T47D (cell line): ENCODE measurements at regions not wholly inside any gene's neighbourhood (a gene's known extent, or its start where the extent isn't known, plus 50 kb on each side); places are given as distances from the start of the nearest gene placed in this dataset.

Source experiments
- DNase-seq, 2 experiments: peaks; one replicate each; pipeline versions ENCODE4 v3.0.0 to v3.0.0-alpha.2; 2011 to 2012; ENCODE audit warnings: low read depth in 1 of 2, low spot score in 1 of 2
- JUND ChIP-seq: IDR thresholded peaks from 2 replicates; pipeline ENCODE4 v1.6.1; 2012; ENCODE audit warnings: low read depth
- in situ Hi-C: cut with HindIII; loops from 2 replicates; pipeline ENCODE4 v1.10.0; 2016; ENCODE audit warnings: low sequenced_read_pairs, low pct_unique_long_range_greater_than_20kb

- TF ChIP-seq JUND, result no peak
- in situ Hi-C loops, result no loop called here
- DNase-seq, result no peak
Observed at GRCh38 chr2:236935631-236936445, 149.9 kb upstream of the COPS8 start.

- in situ Hi-C loops, result no loop called here
- no peak for DNase-seq
- no peak for TF ChIP-seq JUND
Observed at GRCh38 chr2:236936446-236936940, 149.2 kb upstream of the COPS8 start.

- in situ Hi-C loops, result no loop called here
- no peak for DNase-seq
- TF ChIP-seq JUND, result no peak
Observed at GRCh38 chr2:236938126-236938525, 147.6 kb upstream of the COPS8 start.

GRCh38 chr2:236939271-236939670 is 146.4 kb upstream of the COPS8 start:
- no peak for TF ChIP-seq JUND
- DNase-seq, result no peak
- in situ Hi-C loops, result no loop called here

- DNase-seq, result no peak
- no peak for TF ChIP-seq JUND
- in situ Hi-C loops, result no loop called here
Observed at GRCh38 chr2:236939721-236940231, 145.9 kb upstream of the COPS8 start.

GRCh38 chr2:236940497-236940896 is 145.2 kb upstream of the COPS8 start:
- in situ Hi-C loops, result no loop called here
- DNase-seq, result no peak
- TF ChIP-seq JUND, result no peak

GRCh38 chr2:236940916-236941520 is 144.7 kb upstream of the COPS8 start:
- TF ChIP-seq JUND, result no peak
- no peak for DNase-seq
- in situ Hi-C loops, result no loop called here

GRCh38 chr2:236941551-236941950 is 144.1 kb upstream of the COPS8 start:
- no peak for TF ChIP-seq JUND
- in situ Hi-C loops, result no loop called here
- no peak for DNase-seq

GRCh38 chr2:236942554-236942953 is 143.1 kb upstream of the COPS8 start:
- in situ Hi-C loops, result no loop called here
- DNase-seq, result no peak
- no peak for TF ChIP-seq JUND

- TF ChIP-seq JUND, result no peak
- DNase-seq, result no peak
- in situ Hi-C loops, result no loop called here
Observed at GRCh38 chr2:236943068-236943467, 142.6 kb upstream of the COPS8 start.

GRCh38 chr2:236943841-236944513 is 141.7 kb upstream of the COPS8 start:
- DNase-seq, result no peak
- no peak for TF ChIP-seq JUND
- in situ Hi-C loops, result no loop called here

- in situ Hi-C loops, result no loop called here
- no peak for TF ChIP-seq JUND
- no peak for DNase-seq
Observed at GRCh38 chr2:236944561-236944960, 141.1 kb upstream of the COPS8 start.
